Adrenal gland (tissue), 5 donors: ENCODE measurements at regions not wholly inside any gene's neighbourhood (a gene's known extent, or its start where the extent isn't known, plus 50 kb on each side); places are given as distances from the start of the nearest gene placed in this dataset.

Experiments
- CTCF ChIP-seq, 6 experiments: fragments of 450-650 bp in 4 of 6; fragments of 200-600 bp in 2 of 6; sonication (generic) in 1 of 6; IDR thresholded peaks; 1 replicate in 5 of 6; 2 replicates in 1 of 6; pipeline versions ENCODE4 v1.5.1 to v1.8.0; 2016 to 2021; ENCODE audit warnings: antibody characterized with exemption in 6 of 6, mild to moderate bottlenecking in 2 of 6, moderate library complexity in 1 of 6
- POLR2A ChIP-seq, 2 donors: fragments of 450-650 bp; IDR thresholded peaks; one replicate each; pipeline ENCODE4 v1.6.1; 2017; ENCODE audit warnings: antibody characterized with exemption in 2 of 2, mild to moderate bottlenecking in 2 of 2, moderate library complexity in 1 of 2
- donor health status: DM: no; HTN: no; CAD: no.

DNA sequence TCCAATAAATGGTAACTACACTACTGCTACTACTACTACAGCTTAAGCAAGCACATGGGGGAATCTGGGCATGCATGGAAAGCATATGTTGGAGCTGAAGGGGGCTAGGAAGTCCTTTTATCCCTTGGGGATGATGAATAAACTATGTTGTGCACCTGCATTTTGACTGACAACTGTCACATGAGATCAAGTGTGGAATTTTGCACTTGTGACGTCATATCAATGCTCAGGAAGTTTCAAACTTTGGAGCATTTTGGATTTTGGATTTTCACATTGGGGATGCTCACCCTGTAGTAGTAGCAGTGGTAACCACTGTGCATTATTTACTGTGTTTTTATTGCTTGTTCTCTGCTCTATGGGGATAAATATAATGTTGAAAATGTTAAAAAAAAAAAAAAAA is 100.5 kb upstream of the SMAD1 start:
- TF ChIP-seq POLR2A (IDR thresholded peaks at IDR 0.05) (no peak), CTCF (IDR thresholded peaks at IDR 0.05) (no peak)
